Ascending aorta (tissue), 2 donors: ENCODE measurements at regions not wholly inside any gene's neighbourhood (a gene's known extent, or its start where the extent isn't known, plus 50 kb on each side); places are given as distances from the start of the nearest gene placed in this dataset.

Source experiments
- DNase-seq, 2 donors: peaks; one replicate each; pipeline ENCODE4 v3.0.0-alpha.2; 2019; ENCODE audit warnings: low spot score in 2 of 2
- H3K27ac ChIP-seq, 2 donors: fragments of 200-600 bp; sonication (generic); one replicate each; pipeline ENCODE4 v1.5.1; 2016 to 2017; ENCODE audit warnings: mild to moderate bottlenecking in 1 of 2
- H3K27me3 ChIP-seq: fragments of 200-600 bp; sonication (generic); one replicate; pipeline ENCODE4 v1.5.1; 2017
- H3K36me3 ChIP-seq, 2 donors: fragments of 200-600 bp; sonication (generic); one replicate each; pipeline ENCODE4 v1.5.1; 2016
- H3K4me1 ChIP-seq, 2 donors: fragments of 200-600 bp; sonication (generic); one replicate each; pipeline ENCODE4 v1.5.1; 2016 to 2017; ENCODE audit warnings: mild to moderate bottlenecking in 1 of 2
- H3K4me3 ChIP-seq, 2 donors: fragments of 200-600 bp; sonication (generic); one replicate each; pipeline ENCODE4 v1.5.1; 2016 to 2017; ENCODE audit warnings: mild to moderate bottlenecking in 1 of 2
- H3K9me3 ChIP-seq, 2 donors: fragments of 200-600 bp; sonication (generic); one replicate each; pipeline ENCODE4 v1.5.1; 2016
- intact Hi-C: fragments of 100-400 bp; cut with DNase I; formaldehyde crosslinking; loops from one replicate; pipeline ENCODE4 v1.15.1; 2023
- TF ChIP-seq, protein P1 (sequence below), 3 experiments: fragments of 200-600 bp in 2 of 3; fragments of 450-650 bp in 1 of 3; sonication (generic) in 2 of 3; IDR thresholded peaks; one replicate each; pipeline ENCODE4 v1.5.1; 2016 to 2019; ENCODE audit warnings: antibody characterized with exemption in 3 of 3, mild to moderate bottlenecking in 1 of 3, moderate library complexity in 1 of 3

DNA sequence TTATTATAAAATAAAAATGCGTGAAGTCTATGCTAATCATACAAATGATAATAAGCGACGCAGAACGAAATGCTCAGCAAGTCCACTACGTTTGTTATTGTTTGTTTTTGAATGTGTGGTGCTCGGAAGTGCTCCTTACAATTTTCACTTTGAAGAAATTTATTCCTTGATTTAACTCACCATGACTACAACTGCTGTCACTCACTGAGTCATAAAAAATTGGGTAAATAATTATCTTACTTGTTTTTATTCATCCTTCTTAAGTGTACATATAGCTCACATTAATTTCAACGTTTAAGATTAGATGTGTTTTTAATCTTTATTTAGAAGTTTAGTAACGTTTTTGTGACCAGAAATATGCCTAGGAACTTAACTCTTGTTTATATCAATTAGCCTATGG is 66.7 kb upstream of the NANOGP8 start:
- Histone ChIP-seq H3K27me3 (no peaks in the 10 kb centered on the region), H3K4me3 (no peak overlapping the region), H3K9me3 (no peaks in the 10 kb centered on the region), H3K4me1 (no peaks in the 10 kb centered on the region), H3K36me3 (no peaks in the 10 kb centered on the region), H3K27ac (no peak overlapping the region)
- TF ChIP-seq, protein P1, sequence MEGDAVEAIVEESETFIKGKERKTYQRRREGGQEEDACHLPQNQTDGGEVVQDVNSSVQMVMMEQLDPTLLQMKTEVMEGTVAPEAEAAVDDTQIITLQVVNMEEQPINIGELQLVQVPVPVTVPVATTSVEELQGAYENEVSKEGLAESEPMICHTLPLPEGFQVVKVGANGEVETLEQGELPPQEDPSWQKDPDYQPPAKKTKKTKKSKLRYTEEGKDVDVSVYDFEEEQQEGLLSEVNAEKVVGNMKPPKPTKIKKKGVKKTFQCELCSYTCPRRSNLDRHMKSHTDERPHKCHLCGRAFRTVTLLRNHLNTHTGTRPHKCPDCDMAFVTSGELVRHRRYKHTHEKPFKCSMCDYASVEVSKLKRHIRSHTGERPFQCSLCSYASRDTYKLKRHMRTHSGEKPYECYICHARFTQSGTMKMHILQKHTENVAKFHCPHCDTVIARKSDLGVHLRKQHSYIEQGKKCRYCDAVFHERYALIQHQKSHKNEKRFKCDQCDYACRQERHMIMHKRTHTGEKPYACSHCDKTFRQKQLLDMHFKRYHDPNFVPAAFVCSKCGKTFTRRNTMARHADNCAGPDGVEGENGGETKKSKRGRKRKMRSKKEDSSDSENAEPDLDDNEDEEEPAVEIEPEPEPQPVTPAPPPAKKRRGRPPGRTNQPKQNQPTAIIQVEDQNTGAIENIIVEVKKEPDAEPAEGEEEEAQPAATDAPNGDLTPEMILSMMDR (IDR thresholded peaks at IDR 0.05), result no peak
- intact Hi-C loops, result no loop called here
- DNase-seq, result no peak

DNA sequence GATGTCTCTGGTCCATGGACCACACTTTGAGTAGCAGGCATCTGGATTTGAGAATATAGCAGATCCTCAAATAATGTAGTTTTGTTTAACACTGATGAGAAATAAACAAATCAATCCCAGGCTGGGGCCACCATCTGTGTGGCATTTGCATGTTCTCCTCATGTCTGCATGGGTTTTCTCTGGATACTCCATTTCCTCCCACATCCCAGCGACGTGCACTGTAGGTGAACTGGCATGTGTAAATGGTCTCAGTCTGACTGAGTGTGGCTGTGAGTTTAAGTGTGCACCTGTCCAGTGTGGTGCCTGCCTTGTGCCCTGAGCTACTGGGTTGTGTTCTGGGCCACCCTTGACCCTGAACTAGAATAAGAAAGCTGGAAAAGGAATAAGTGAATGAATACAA is 66.3 kb upstream of the NANOGP8 start:
- intact Hi-C loops, result no loop called here
- H3K9me3 ChIP-seq, result no peaks in the 10 kb centered on the region
- no peaks in the 10 kb centered on the region for H3K4me1 ChIP-seq
- H3K36me3 ChIP-seq, result no peaks in the 10 kb centered on the region
- no peak for DNase-seq
- H3K27me3 ChIP-seq, result no peaks in the 10 kb centered on the region
- H3K4me3 ChIP-seq, result no peak overlapping the region
- no peak overlapping the region for H3K27ac ChIP-seq
- TF ChIP-seq, protein P1 (IDR thresholded peaks at IDR 0.05), result no peak

DNA sequence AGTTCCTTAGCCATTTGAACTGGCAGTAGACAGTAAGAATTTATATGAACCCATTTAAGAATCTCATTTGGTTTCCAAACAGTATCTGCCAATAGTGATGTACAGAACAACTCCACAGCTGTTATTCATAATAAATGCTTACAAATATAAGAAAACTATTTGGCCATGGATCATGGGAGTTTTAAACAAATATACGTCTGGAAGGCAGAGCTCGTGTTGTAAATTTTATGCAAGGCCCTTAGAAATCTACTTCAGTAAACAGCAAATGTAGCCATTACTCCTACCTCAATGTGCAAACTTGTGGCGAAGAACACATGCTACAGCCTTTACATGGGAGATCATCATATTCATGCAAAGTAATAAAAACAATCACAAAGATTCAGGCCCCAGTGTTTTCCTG is 65.3 kb upstream of the NANOGP8 start:
- Histone ChIP-seq H3K9me3 (no peaks in the 10 kb centered on the region), H3K36me3 (no peaks in the 10 kb centered on the region), H3K4me1 (no peaks in the 10 kb centered on the region), H3K4me3 (no peak overlapping the region), H3K27me3 (no peaks in the 10 kb centered on the region), H3K27ac (no peak overlapping the region)
- DNase-seq, result no peak
- intact Hi-C loops, result no loop called here
- TF ChIP-seq, protein P1 (IDR thresholded peaks at IDR 0.05), result no peak

DNA sequence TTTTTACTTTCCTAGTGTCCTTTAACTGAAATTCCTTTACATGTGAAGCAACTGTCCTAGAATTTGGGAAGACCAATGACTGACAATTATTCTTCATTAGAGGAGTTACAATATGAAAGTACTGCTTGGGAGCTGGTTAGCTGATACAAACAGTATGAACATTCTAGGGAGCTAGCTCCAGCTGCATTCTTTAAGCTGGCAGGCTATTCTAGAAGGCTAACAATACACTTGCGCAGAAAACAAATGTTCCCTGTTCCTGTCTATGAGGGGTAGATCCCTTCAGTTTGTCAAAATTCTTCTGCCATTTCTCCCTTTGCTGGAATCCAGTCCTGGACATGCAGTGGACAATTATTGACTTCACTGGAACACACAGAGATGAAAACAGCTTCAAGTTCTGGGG is 60.2 kb upstream of the NANOGP8 start:
- Histone ChIP-seq H3K36me3 (no peaks in the 10 kb centered on the region), H3K4me3 (no peak overlapping the region), H3K27ac (no peak overlapping the region), H3K27me3 (no peaks in the 10 kb centered on the region), H3K9me3 (no peaks in the 10 kb centered on the region), H3K4me1 (no peaks in the 10 kb centered on the region)
- no peak for DNase-seq
- TF ChIP-seq, protein P1 (IDR thresholded peaks at IDR 0.05), result no peak
- intact Hi-C loops, result no loop called here

DNA sequence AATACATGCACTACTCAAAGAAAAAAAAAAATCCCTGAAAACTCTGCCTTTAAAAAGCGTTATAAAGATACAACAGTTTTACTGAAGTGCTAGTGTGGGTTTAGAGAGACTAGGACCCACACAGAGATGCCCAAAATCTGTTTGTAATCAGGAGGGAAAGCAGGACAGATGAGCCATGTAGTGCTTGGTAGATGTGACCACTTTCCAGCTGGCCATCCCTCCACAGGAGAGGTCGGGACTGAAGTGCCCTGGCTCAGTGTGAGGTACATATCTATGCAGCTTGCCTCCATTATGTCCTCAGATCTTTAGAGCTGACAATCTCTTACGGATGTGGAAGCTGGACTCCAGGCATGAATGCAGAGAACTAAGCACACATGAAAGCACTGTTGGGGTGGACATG is 57.5 kb upstream of the NANOGP8 start:
- Histone ChIP-seq H3K36me3 (no peaks in the 10 kb centered on the region), H3K4me1 (no peaks in the 10 kb centered on the region), H3K27ac (no peak overlapping the region), H3K9me3 (no peaks in the 10 kb centered on the region), H3K4me3 (no peak overlapping the region), H3K27me3 (no peaks in the 10 kb centered on the region)
- DNase-seq, result no peak
- TF ChIP-seq, protein P1 (IDR thresholded peaks at IDR 0.05), result no peak
- intact Hi-C loops, result no loop called here

DNA sequence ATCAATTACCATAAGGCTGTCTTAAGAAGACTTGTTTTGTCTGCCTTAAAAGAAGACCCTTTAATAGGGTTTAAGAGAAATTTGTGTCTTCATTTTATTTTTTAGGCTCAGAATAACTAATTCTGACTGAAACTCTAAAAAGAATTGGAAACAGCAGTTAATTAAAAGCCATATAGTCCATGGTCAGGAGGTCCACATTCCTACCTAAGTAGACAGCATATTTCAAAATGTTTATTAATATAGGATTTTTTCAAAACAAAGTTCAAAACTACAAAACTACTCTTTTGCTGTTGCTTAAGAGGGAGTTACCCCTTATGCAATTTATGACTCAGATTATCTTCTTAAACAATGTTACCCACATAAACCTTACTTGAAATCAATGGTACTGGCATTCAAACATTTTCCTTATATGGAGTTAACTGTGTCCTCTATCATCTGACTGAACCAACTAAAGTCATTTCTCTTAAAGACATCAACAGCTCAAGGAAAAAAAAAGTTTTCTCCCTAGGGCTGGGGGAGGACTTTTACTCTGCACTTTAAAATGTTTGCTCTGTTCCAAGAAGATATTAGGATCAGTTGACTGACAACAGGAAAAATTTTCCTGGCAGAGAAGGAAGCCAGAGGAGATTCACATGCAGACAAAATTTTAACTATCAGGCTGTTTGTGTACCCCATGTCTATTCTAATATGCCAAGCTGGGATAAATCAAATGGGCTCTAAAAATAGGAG is 56.8 kb upstream of the NANOGP8 start:
- no peaks in the 10 kb centered on the region for H3K4me1 ChIP-seq
- no peak for DNase-seq
- H3K27me3 ChIP-seq, result no peaks in the 10 kb centered on the region
- no peaks in the 10 kb centered on the region for H3K9me3 ChIP-seq
- intact Hi-C loops, result no loop called here
- H3K4me3 ChIP-seq, result no peak overlapping the region
- H3K27ac ChIP-seq, result no peak overlapping the region
- no peaks in the 10 kb centered on the region for H3K36me3 ChIP-seq
- TF ChIP-seq, protein P1 (IDR thresholded peaks at IDR 0.05), result no peak
